Right lobe of liver (tissue), 6 donors: ENCODE measurements at regions not wholly inside any gene's neighbourhood (a gene's known extent, or its start where the extent isn't known, plus 50 kb on each side); places are given as distances from the start of the nearest gene placed in this dataset.

Experiments
- ATAC-seq, 4 donors: fragments of 200-7000 bp; cut with Tn5 transposase; one replicate each; pipeline ENCODE4 v1.9.1; 2020; ENCODE audit warnings: mild to moderate bottlenecking in 4 of 4, moderate library complexity in 4 of 4
- DNase-seq, 3 donors: peaks; one replicate each; pipeline ENCODE4 v3.0.0-alpha.2; 2020
- H3K27ac ChIP-seq, 3 donors: fragments of 200-600 bp; one replicate each; pipeline ENCODE4 v1.8.0; 2022
- H3K27me3 ChIP-seq, 2 donors: fragments of 200-600 bp; one replicate each; pipeline ENCODE4 v1.8.0; 2022
- H3K36me3 ChIP-seq, 4 donors: fragments of 200-600 bp; sonication (generic) in 1 of 4; one replicate each; pipeline versions ENCODE4 v1.5.1 to v1.8.0; 2017 to 2022; ENCODE audit warnings: control low read depth in 1 of 4
- H3K4me1 ChIP-seq, 4 donors: fragments of 200-600 bp; sonication (generic) in 1 of 4; one replicate each; pipeline versions ENCODE4 v1.5.1 to v1.8.0; 2017 to 2022; ENCODE audit warnings: control low read depth in 1 of 4
- H3K4me3 ChIP-seq, 3 donors: fragments of 200-600 bp; one replicate each; pipeline ENCODE4 v1.8.0; 2022
- H3K9me3 ChIP-seq, 4 donors: fragments of 200-600 bp; sonication (generic) in 1 of 4; one replicate each; pipeline versions ENCODE4 v1.5.1 to v1.8.0; 2017 to 2022; ENCODE audit warnings: control low read depth in 1 of 4
- POLR2A ChIP-seq: fragments of 450-650 bp; IDR thresholded peaks from one replicate; pipeline ENCODE4 v1.6.1; 2017; ENCODE audit warnings: antibody characterized with exemption, mild to moderate bottlenecking
- WGBS: methylation state at CpG from one replicate; pipeline ENCODE4 v1.1.6; 2018; ENCODE audit warnings: low coverage, low lambda C conversion rate; ENCODE audit not compliant: insufficient coverage; ENCODE audit errors: missing lambda C conversion rate; 5-methylcytosine and 5-hydroxymethylcytosine counted together
- intact Hi-C, 2 donors: fragments of 100-400 bp; cut with DNase I; formaldehyde crosslinking; loops; one replicate each; pipeline versions ENCODE4 v1.11.2 to v1.14.1; 2022
- TF ChIP-seq, protein P1 (sequence below), 4 donors: fragments of 200-600 bp in 3 of 4; fragments of 450-650 bp in 1 of 4; IDR thresholded peaks; one replicate each; pipeline versions ENCODE4 v1.5.1 to v1.8.0; 2016 to 2022; ENCODE audit warnings: antibody characterized with exemption in 4 of 4, mild to moderate bottlenecking in 2 of 4
- donor health status: DM: no; HTN: yes; CAD: no.
- donor health status: DM: no; HTN: no; CAD: no.
- donor health status: DM: no; HTN: no; CAD: no.
- donor health status: DM: no; HTN: yes; CAD: no.
- donor health status: DM: no; HTN: yes; CAD: no.

DNA sequence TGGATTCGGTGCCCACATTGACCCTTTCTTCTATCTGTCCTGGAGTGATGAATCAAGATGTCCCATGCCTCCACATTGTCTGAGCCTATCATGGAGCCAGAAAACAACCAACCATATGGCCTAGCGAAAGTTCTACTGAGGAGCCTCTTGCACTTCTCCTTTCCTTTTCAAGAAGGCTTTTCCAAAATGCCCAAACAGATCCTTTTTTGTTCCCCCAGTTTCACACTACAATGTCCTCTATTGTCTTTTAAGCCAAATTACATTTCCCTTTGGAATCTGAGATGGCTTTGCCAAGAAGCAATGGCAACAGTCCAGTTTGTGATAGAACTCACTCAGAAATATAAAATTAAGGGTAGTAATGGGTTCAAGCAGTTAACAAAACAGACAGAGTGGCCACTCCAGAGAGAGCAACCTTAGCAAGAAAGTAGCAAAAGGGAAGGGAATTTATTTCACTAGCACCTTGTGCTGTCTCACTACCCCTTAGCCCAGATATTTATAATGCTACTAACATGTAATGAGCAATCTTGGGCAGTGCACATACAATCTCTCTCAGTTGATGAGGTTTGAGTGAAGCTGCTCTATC is 194.6 kb upstream of the PDE1C start:
- TF ChIP-seq, protein P1, sequence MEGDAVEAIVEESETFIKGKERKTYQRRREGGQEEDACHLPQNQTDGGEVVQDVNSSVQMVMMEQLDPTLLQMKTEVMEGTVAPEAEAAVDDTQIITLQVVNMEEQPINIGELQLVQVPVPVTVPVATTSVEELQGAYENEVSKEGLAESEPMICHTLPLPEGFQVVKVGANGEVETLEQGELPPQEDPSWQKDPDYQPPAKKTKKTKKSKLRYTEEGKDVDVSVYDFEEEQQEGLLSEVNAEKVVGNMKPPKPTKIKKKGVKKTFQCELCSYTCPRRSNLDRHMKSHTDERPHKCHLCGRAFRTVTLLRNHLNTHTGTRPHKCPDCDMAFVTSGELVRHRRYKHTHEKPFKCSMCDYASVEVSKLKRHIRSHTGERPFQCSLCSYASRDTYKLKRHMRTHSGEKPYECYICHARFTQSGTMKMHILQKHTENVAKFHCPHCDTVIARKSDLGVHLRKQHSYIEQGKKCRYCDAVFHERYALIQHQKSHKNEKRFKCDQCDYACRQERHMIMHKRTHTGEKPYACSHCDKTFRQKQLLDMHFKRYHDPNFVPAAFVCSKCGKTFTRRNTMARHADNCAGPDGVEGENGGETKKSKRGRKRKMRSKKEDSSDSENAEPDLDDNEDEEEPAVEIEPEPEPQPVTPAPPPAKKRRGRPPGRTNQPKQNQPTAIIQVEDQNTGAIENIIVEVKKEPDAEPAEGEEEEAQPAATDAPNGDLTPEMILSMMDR (IDR thresholded peaks at IDR 0.05), result no peak
- no peak for TF ChIP-seq POLR2A
- Histone ChIP-seq H3K27ac (no peak overlapping the region), H3K4me1 (no peaks in the 10 kb centered on the region), H3K27me3 (no peaks in the 10 kb centered on the region), H3K4me3 (no peak overlapping the region), H3K9me3 (no peaks in the 10 kb centered on the region), H3K36me3 (no peaks in the 10 kb centered on the region)
- ATAC-seq (no peak), DNase-seq (no peak)
- intact Hi-C loops, result no loop called here
- WGBS, result 55% methylated on average over 2 of the region's 2 CpGs

DNA sequence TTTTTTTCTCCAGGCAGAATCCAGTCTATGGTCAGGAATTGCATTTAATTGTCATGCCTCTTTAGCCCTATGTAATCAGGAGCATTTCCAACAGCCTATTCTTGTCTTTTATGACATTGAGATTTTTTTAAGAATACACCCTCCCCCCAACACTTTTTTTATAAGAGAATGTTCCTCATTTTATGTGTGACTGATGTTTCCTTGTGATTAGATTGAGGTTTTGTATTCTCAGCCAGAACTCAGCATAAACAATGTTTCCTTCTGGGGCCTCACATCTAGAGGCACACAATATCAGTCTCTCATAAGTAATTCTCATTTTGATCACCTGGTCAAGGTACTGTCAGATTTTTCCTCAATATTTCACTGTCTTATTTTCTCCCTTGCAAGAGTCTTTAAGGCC is 193.4 kb upstream of the PDE1C start:
- ATAC-seq (no peak), DNase-seq (no peak)
- Histone ChIP-seq H3K4me3 (no peak overlapping the region), H3K9me3 (no peaks in the 10 kb centered on the region), H3K27me3 (no peaks in the 10 kb centered on the region), H3K27ac (no peak overlapping the region), H3K36me3 (no peaks in the 10 kb centered on the region), H3K4me1 (no peaks in the 10 kb centered on the region)
- TF ChIP-seq, protein P1 (IDR thresholded peaks at IDR 0.05), result no peak
- TF ChIP-seq POLR2A, result no peak
- intact Hi-C loops, result no loop called here

DNA sequence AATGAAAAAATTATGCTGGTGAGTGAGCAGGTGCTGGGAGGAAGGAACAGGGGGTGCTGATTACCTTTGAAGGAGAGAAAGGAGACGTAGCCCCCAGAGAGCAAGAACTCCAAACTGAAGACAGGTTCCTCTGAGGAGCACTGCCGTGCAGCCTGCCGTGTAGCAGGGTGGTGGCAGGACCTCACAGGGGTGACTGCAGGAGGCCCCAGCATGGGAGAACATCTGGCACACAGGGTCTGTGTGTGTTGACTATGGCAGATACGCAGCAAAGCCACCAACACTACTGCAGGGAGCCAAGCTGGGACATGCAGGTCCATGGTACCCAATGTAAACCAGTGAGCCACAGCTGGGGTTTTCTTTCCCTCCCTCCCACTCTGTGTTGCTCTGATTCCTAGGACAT is 192.1 kb upstream of the PDE1C start:
- H3K27me3 ChIP-seq, result no peaks in the 10 kb centered on the region
- H3K27ac ChIP-seq, result no peak overlapping the region
- H3K9me3 ChIP-seq, result no peaks in the 10 kb centered on the region
- DNase-seq, result no peak
- no peak for ATAC-seq
- no peak overlapping the region for H3K4me3 ChIP-seq
- H3K36me3 ChIP-seq, result no peaks in the 10 kb centered on the region
- whole genome bisulfite sequencing, result 42% methylated on average over 3 of the region's 4 CpGs
- no peaks in the 10 kb centered on the region for H3K4me1 ChIP-seq
- TF ChIP-seq, protein P1 (IDR thresholded peaks at IDR 0.05), result no peak
- no peak for TF ChIP-seq POLR2A
- intact Hi-C loops, result no loop called here

DNA sequence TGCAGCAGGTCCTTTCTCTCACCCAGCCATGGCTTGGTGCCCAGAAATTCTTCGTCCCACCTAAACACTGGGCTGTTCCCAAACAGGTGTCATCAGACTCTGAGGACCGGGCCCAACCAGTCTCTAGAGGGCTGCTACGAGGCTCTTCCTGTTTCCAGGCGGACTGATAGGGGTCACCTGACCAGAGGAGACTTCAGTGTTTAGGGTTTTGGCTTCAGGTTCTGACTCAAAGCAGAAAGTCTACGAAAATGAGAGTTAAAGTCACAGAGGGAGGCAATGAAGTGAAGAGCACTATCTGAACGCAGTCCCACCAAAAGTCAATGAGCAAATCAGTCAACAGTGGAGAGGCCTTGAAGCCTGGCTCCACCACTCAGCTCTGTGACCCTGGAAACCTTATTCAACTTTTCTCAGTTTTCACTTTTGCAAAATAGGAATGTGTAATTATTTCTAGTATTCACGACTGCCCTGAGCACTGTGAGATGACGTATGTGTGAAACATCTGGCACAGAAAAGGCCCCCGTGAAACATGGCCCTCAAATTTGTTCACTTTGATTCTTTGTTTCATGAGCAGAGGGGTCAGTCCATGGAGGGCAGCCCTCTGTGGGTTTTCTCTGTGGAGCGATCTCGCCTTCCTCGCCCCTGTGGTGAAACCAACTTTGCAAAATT is 189.9 kb upstream of the PDE1C start:
- Histone ChIP-seq H3K9me3 (no peaks in the 10 kb centered on the region), H3K36me3 (no peaks in the 10 kb centered on the region), H3K27ac (no peak overlapping the region), H3K27me3 (no peaks in the 10 kb centered on the region), H3K4me3 (no peak overlapping the region), H3K4me1 (no peaks in the 10 kb centered on the region)
- ATAC-seq (no peak), DNase-seq (no peak)
- intact Hi-C loops, result no loop called here
- TF ChIP-seq, protein P1 (IDR thresholded peaks at IDR 0.05), result no peak
- TF ChIP-seq POLR2A, result no peak
- 69% methylated on average over 12 of the region's 12 CpGs for WGBS
